GM23248 (cell line): ENCODE measurements at regions not wholly inside any gene's neighbourhood (a gene's known extent, or its start where the extent isn't known, plus 50 kb on each side); places are given as distances from the start of the nearest gene placed in this dataset.

Source experiments
- DNase-seq: peaks from one replicate; pipeline ENCODE4 v3.0.0-alpha.2; 2015
- H2AFZ ChIP-seq: fragments of 200-600 bp; sonication (generic); 2 replicates; pipeline ENCODE4 v1.6.1; 2016; ENCODE audit warnings: antibody characterized with exemption
- H3F3A ChIP-seq: fragments of 200-600 bp; sonication (generic); 2 replicates; pipeline ENCODE4 v1.6.1; 2016; ENCODE audit warnings: mild to moderate bottlenecking, antibody characterized with exemption, mixed run types; ENCODE audit not compliant: insufficient read depth
- H3K27ac ChIP-seq: fragments of 200-600 bp; sonication (generic); 2 replicates; pipeline ENCODE4 v1.5.1; 2016; ENCODE audit warnings: mild to moderate bottlenecking
- H3K27me3 ChIP-seq: fragments of 200-600 bp; sonication (generic); replicated peaks from 2 replicates; pipeline ENCODE4 v1.6.1; 2016; ENCODE audit warnings: mild to moderate bottlenecking; ENCODE audit not compliant: insufficient read depth
- H3K36me3 ChIP-seq: fragments of 200-600 bp; sonication (generic); 2 replicates; pipeline ENCODE4 v1.6.1; 2016; ENCODE audit warnings: low read depth, mild to moderate bottlenecking
- H3K4me1 ChIP-seq: fragments of 200-600 bp; sonication (generic); 2 replicates; pipeline ENCODE4 v1.6.1; 2016; ENCODE audit warnings: mild to moderate bottlenecking; ENCODE audit not compliant: insufficient read depth
- H3K4me2 ChIP-seq: fragments of 200-600 bp; sonication (generic); one replicate; pipeline ENCODE4 v1.6.1; 2016; ENCODE audit warnings: mild to moderate bottlenecking; ENCODE audit not compliant: unreplicated experiment
- H3K4me3 ChIP-seq: fragments of 200-600 bp; sonication (generic); 2 replicates; pipeline ENCODE4 v1.5.1; 2016; ENCODE audit warnings: mild to moderate bottlenecking
- H3K79me2 ChIP-seq: fragments of 200-600 bp; sonication (generic); 2 replicates; pipeline ENCODE4 v1.6.1; 2016; ENCODE audit warnings: mild to moderate bottlenecking; ENCODE audit not compliant: insufficient read depth
- H3K9ac ChIP-seq: fragments of 200-600 bp; sonication (generic); 2 replicates; pipeline ENCODE4 v1.6.1; 2016; ENCODE audit warnings: mild to moderate bottlenecking
- H3K9me2 ChIP-seq: fragments of 200-600 bp; sonication (generic); 2 replicates; pipeline ENCODE4 v1.6.1; 2016; ENCODE audit warnings: mixed run types, mild to moderate bottlenecking, moderate library complexity; ENCODE audit not compliant: insufficient read depth
- H3K9me3 ChIP-seq: fragments of 200-600 bp; sonication (generic); one replicate; pipeline ENCODE4 v1.6.1; 2017; ENCODE audit warnings: low read depth
- H4K20me1 ChIP-seq: fragments of 200-600 bp; sonication (generic); 2 replicates; pipeline ENCODE4 v1.6.0; 2016; ENCODE audit not compliant: insufficient read depth
- EZH2 ChIP-seq: fragments of 200-600 bp; sonication (generic); IDR thresholded peaks from 2 replicates; pipeline ENCODE4 v1.6.1; 2018; ENCODE audit warnings: antibody characterized with exemption, mild to moderate bottlenecking; ENCODE audit not compliant: insufficient read depth, poor library complexity, severe bottlenecking
- EZH2phosphoT487 ChIP-seq: fragments of 200-600 bp; sonication (generic); IDR thresholded peaks from 2 replicates; pipeline ENCODE4 v1.6.1; 2018; ENCODE audit warnings: antibody characterized with exemption, moderate library complexity, mild to moderate bottlenecking, low read depth; ENCODE audit not compliant: insufficient read depth
- WGBS, 2 experiments: methylation state at CpG; one replicate each; pipeline ENCODE4 v1.1.6; 2015 to 2017; ENCODE audit warnings: low lambda C conversion rate in 2 of 2, low coverage in 1 of 2; ENCODE audit errors: missing lambda C conversion rate in 2 of 2; 5-methylcytosine and 5-hydroxymethylcytosine counted together
- in situ Hi-C: fragments of 300-500 bp; cut with MboI; formaldehyde crosslinking; loops from 2 replicates; pipeline ENCODE4 v1.15.0; 2020

GRCh38 chr12:19654650-19655376 is 215.5 kb downstream of the AEBP2 start:
- H3K27ac ChIP-seq: no peak overlapping the region
- H3K79me2 ChIP-seq: no peaks in the 10 kb centered on the region
- H3F3A ChIP-seq: no peaks in the 10 kb centered on the region
- no peak for DNase-seq
- in situ Hi-C loops: no loop called here
- H3K9me2 ChIP-seq: no peaks in the 10 kb centered on the region
- H3K9me3 ChIP-seq: no peaks in the 10 kb centered on the region
- H3K27me3 ChIP-seq: no peaks in the 10 kb centered on the region
- no peak overlapping the region for H3K9ac ChIP-seq
- H4K20me1 ChIP-seq: no peaks in the 10 kb centered on the region
- H2AFZ ChIP-seq: no peak overlapping the region
- no peak overlapping the region for H3K4me3 ChIP-seq
- WGBS, 2 experiments: 74 to 75% methylated on average over 5 of the region's 5 CpGs
- peaks cover 12% of the 10 kb centered on the region for H3K4me1 ChIP-seq
- H3K36me3 ChIP-seq: no peaks in the 10 kb centered on the region
- TF ChIP-seq EZH2phosphoT487: no peak
- no peak overlapping the region for H3K4me2 ChIP-seq

GRCh38 chr12:19657118-19657731 is 217.9 kb downstream of the AEBP2 start:
- no peak for TF ChIP-seq EZH2phosphoT487
- no peak for TF ChIP-seq EZH2
- peak; percentile 13 for DNase-seq
- H3K79me2 ChIP-seq: no peaks in the 10 kb centered on the region
- H3F3A ChIP-seq: no peaks in the 10 kb centered on the region
- H3K9me2 ChIP-seq: no peaks in the 10 kb centered on the region
- H3K36me3 ChIP-seq: no peaks in the 10 kb centered on the region
- no peak overlapping the region for H3K4me3 ChIP-seq
- no peak overlapping the region for H2AFZ ChIP-seq
- H4K20me1 ChIP-seq: no peaks in the 10 kb centered on the region
- H3K9me3 ChIP-seq: no peaks in the 10 kb centered on the region
- no peak overlapping the region for H3K27ac ChIP-seq
- no peaks in the 10 kb centered on the region for H3K27me3 ChIP-seq
- no peak overlapping the region for H3K9ac ChIP-seq
- in situ Hi-C loops: no loop called here
- H3K4me1 ChIP-seq: peaks cover 12% of the 10 kb centered on the region
- H3K4me2 ChIP-seq: no peak overlapping the region
- 49 to 52% methylated on average over 3 of the region's 3 CpGs for WGBS, 2 experiments

- no peak overlapping the region for H2AFZ ChIP-seq
- no peak overlapping the region for H3K4me3 ChIP-seq
- in situ Hi-C loops: no loop called here
- H3F3A ChIP-seq: no peaks in the 10 kb centered on the region
- DNase-seq: no peak
- H3K9ac ChIP-seq: no peak overlapping the region
- H3K36me3 ChIP-seq: no peaks in the 10 kb centered on the region
- 86 to 91% methylated on average over 2 of the region's 2 CpGs for whole genome bisulfite sequencing, 2 experiments
- H3K27ac ChIP-seq: no peak overlapping the region
- TF ChIP-seq EZH2: no peak
- no peak for TF ChIP-seq EZH2phosphoT487
- no peaks in the 10 kb centered on the region for H3K9me3 ChIP-seq
- H3K79me2 ChIP-seq: no peaks in the 10 kb centered on the region
- no peaks in the 10 kb centered on the region for H3K9me2 ChIP-seq
- no peaks in the 10 kb centered on the region for H4K20me1 ChIP-seq
- no peak overlapping the region for H3K4me2 ChIP-seq
- H3K27me3 ChIP-seq: no peaks in the 10 kb centered on the region
- H3K4me1 ChIP-seq: peaks cover 12% of the 10 kb centered on the region
These were observed 218.4 kb downstream of the AEBP2 start for GRCh38 chr12:19657732-19658130.

GRCh38 chr12:19659086-19659485 is 219.8 kb downstream of the AEBP2 start:
- Histone ChIP-seq H3K27ac (no peak overlapping the region), H3K4me1 (peaks cover 12% of the 10 kb centered on the region), H3K9ac (no peak overlapping the region), H3K79me2 (no peaks in the 10 kb centered on the region), H2AFZ (no peak overlapping the region), H3K27me3 (no peaks in the 10 kb centered on the region), H3K4me3 (no peak overlapping the region), H3K36me3 (no peaks in the 10 kb centered on the region), H3K4me2 (no peak overlapping the region), H3K9me3 (no peaks in the 10 kb centered on the region), H3K9me2 (no peaks in the 10 kb centered on the region), H3F3A (no peaks in the 10 kb centered on the region), H4K20me1 (no peaks in the 10 kb centered on the region)
- no peak for DNase-seq
- in situ Hi-C loops: no loop called here
- TF ChIP-seq EZH2: no peak
- TF ChIP-seq EZH2phosphoT487: no peak
- WGBS, 2 experiments: 92% methylated on average over 2 of the region's 2 CpGs
